WERI-Rb-1 (cell line): ENCODE measurements at regions not wholly inside any gene's neighbourhood (a gene's known extent, or its start where the extent isn't known, plus 50 kb on each side); places are given as distances from the start of the nearest gene placed in this dataset.

ENCODE experiments used
- DNase-seq: peaks from one replicate; pipeline ENCODE4 v3.0.0-alpha.2; 2020
- H3K27ac ChIP-seq: fragments of 250-450 bp; sonication (Bioruptor Pico); 2 replicates; pipeline ENCODE4 v1.5.1; 2020; ENCODE audit warnings: mild to moderate bottlenecking, moderate library complexity
- H3K27me3 ChIP-seq: fragments of 250-450 bp; sonication (Bioruptor Pico); 2 replicates; pipeline ENCODE4 v1.5.1; 2021; ENCODE audit warnings: mild to moderate bottlenecking, low read depth, moderate library complexity; ENCODE audit not compliant: insufficient read depth, severe bottlenecking
- H3K36me3 ChIP-seq: fragments of 250-450 bp; sonication (Bioruptor Pico); 2 replicates; pipeline ENCODE4 v1.5.1; 2020; ENCODE audit warnings: mild to moderate bottlenecking, moderate library complexity
- H3K4me3 ChIP-seq: 2 replicates; pipeline ENCODE4 v1.5.1; 2011; ENCODE audit warnings: low read depth, mild to moderate bottlenecking, control low read depth, low read length
- H3K9me3 ChIP-seq: fragments of 250-450 bp; sonication (Bioruptor Pico); 2 replicates; pipeline ENCODE4 v1.5.1; 2021; ENCODE audit warnings: mild to moderate bottlenecking, moderate library complexity; ENCODE audit not compliant: severe bottlenecking
- CTCF ChIP-seq: IDR thresholded peaks from 2 replicates; pipeline ENCODE4 v1.5.1; 2011; ENCODE audit warnings: low read depth, mild to moderate bottlenecking, control low read depth, inconsistent platforms, low read length

GRCh38 chr4:100938698-100939097, 408.6 kb downstream of the PPP3CA start:
- DNase-seq = no peak
- Histone ChIP-seq H3K27ac (no peak overlapping the region), H3K27me3 (no peaks in the 10 kb centered on the region), H3K36me3 (no peaks in the 10 kb centered on the region), H3K4me3 (no peak overlapping the region), H3K9me3 (no peaks in the 10 kb centered on the region)
- TF ChIP-seq CTCF = no peak

GRCh38 chr4:100936661-100937375, 410.5 kb downstream of the PPP3CA start:
- no peaks in the 10 kb centered on the region for H3K9me3 ChIP-seq
- H3K4me3 ChIP-seq = no peak overlapping the region
- no peak overlapping the region for H3K27ac ChIP-seq
- H3K36me3 ChIP-seq = no peaks in the 10 kb centered on the region
- H3K27me3 ChIP-seq = no peaks in the 10 kb centered on the region
- TF ChIP-seq CTCF = no peak
- DNase-seq = no peak

- no peak overlapping the region for H3K27ac ChIP-seq
- no peaks in the 10 kb centered on the region for H3K9me3 ChIP-seq
- H3K27me3 ChIP-seq = no peaks in the 10 kb centered on the region
- H3K4me3 ChIP-seq = no peak overlapping the region
- TF ChIP-seq CTCF = peak; percentile 52
- no peaks in the 10 kb centered on the region for H3K36me3 ChIP-seq
- no peak for DNase-seq
Measured at GRCh38 chr4:100935090-100935489, 412.2 kb downstream of the PPP3CA start.

- no peak overlapping the region for H3K4me3 ChIP-seq
- TF ChIP-seq CTCF = no peak
- no peaks in the 10 kb centered on the region for H3K27me3 ChIP-seq
- DNase-seq = no peak
- no peaks in the 10 kb centered on the region for H3K36me3 ChIP-seq
- H3K9me3 ChIP-seq = no peaks in the 10 kb centered on the region
- no peak overlapping the region for H3K27ac ChIP-seq
Measured at GRCh38 chr4:100933628-100934027, 413.7 kb downstream of the PPP3CA start.

GRCh38 chr4:100929758-100930157, 411.9 kb upstream of the EMCN start:
- H3K27ac ChIP-seq = no peak overlapping the region
- no peak overlapping the region for H3K4me3 ChIP-seq
- no peaks in the 10 kb centered on the region for H3K27me3 ChIP-seq
- no peaks in the 10 kb centered on the region for H3K36me3 ChIP-seq
- DNase-seq = peak; percentile 57
- no peak for TF ChIP-seq CTCF
- no peaks in the 10 kb centered on the region for H3K9me3 ChIP-seq

- H3K36me3 ChIP-seq = no peaks in the 10 kb centered on the region
- DNase-seq = no peak
- no peak overlapping the region; the same call in 1 of the 2 replicates for H3K27ac ChIP-seq
- H3K9me3 ChIP-seq = no peaks in the 10 kb centered on the region
- TF ChIP-seq CTCF = no peak
- no peaks in the 10 kb centered on the region for H3K27me3 ChIP-seq
- H3K4me3 ChIP-seq = no peak overlapping the region
Measured at GRCh38 chr4:100929135-100929534, 411.3 kb upstream of the EMCN start.
